H1 (cell line): ENCODE measurements at regions not wholly inside any gene's neighbourhood (a gene's known extent, or its start where the extent isn't known, plus 50 kb on each side); places are given as distances from the start of the nearest gene placed in this dataset.

Experiments used
- CTCF ChIA-PET: fragments of 300-600 bp; sonication (Branson Sonifier 250); formaldehyde crosslinking; loops from one replicate; lab custom pipeline; 2021; ENCODE audit not compliant: partially characterized antibody; lab: Charles Lee
- POLR2A ChIA-PET: fragments of 300-600 bp; sonication (Branson Sonifier 250); formaldehyde crosslinking; loops from one replicate; lab custom pipeline; 2021; ENCODE audit warnings: inconsistent platforms; ENCODE audit not compliant: partially characterized antibody; lab: Charles Lee
- DNase-seq, 2 experiments: peaks; one replicate each; pipeline versions ENCODE4 v3.0.0 to v3.0.0-alpha.2; 2010 to 2022; ENCODE audit warnings: low spot score in 2 of 2, low read depth in 1 of 2, mixed read lengths in 1 of 2
- FAIRE-seq: peaks from 2 replicates; lab custom pipeline; 2011; peaks lifted over from hg19 to GRCh38; lab: Jason Lieb, UNC
- H2AFZ ChIP-seq: 2 replicates; pipeline ENCODE4 v1.8.1; 2012; ENCODE audit warnings: low read length, inconsistent platforms
- H2AK5ac ChIP-seq: 2 replicates; pipeline ENCODE4 v1.6.1; 2013; ENCODE audit warnings: low read depth, low read length
- H2BK120ac ChIP-seq: replicated peaks from 2 replicates; pipeline ENCODE3; 2013; ENCODE audit warnings: low read depth, low read length, inconsistent platforms
- H2BK12ac ChIP-seq: 2 replicates; pipeline ENCODE4 v1.6.1; 2013; ENCODE audit warnings: low read depth, low read length
- H2BK15ac ChIP-seq: 2 replicates; pipeline ENCODE4 v1.6.1; 2013; ENCODE audit warnings: low read length
- H2BK20ac ChIP-seq: 2 replicates; pipeline ENCODE4 v1.6.1; 2013; ENCODE audit warnings: low read length
- H2BK5ac ChIP-seq: 2 replicates; pipeline ENCODE4 v1.6.1; 2013; ENCODE audit warnings: low read depth, low read length
- H3K14ac ChIP-seq: 2 replicates; pipeline ENCODE4 v1.6.1; 2013; ENCODE audit warnings: inconsistent platforms; ENCODE audit not compliant: insufficient read length
- H3K18ac ChIP-seq: 2 replicates; pipeline ENCODE4 v1.6.1; 2013; ENCODE audit warnings: low read length; ENCODE audit errors: extremely low read depth
- H3K23ac ChIP-seq: 2 replicates; pipeline ENCODE4 v1.6.1; 2013; ENCODE audit warnings: inconsistent platforms; ENCODE audit not compliant: insufficient read length
- H3K23me2 ChIP-seq: 2 replicates; pipeline ENCODE4 v1.6.1; 2013; ENCODE audit warnings: low read depth, low read length
- H3K27ac ChIP-seq: 2 replicates; pipeline ENCODE4 v1.6.1; 2011; ENCODE audit warnings: low read depth, low read length, inconsistent platforms
- H3K27me3 ChIP-seq, 4 experiments: replicated peaks in 1 of 4; 1 replicate in 1 of 4; 2 replicates in 3 of 4; pipeline versions ENCODE4 v1.6.1 to v1.8.1; 2011 to 2013; ENCODE audit warnings: low read length in 3 of 4, mild to moderate bottlenecking in 3 of 4, inconsistent platforms in 2 of 4, mixed read lengths in 2 of 4, moderate library complexity in 1 of 4; ENCODE audit not compliant: control insufficient read depth in 3 of 4, insufficient read depth in 3 of 4; ENCODE audit errors: extremely low read depth in 1 of 4
- H3K36me3 ChIP-seq, 4 experiments: 2 replicates each; pipeline versions ENCODE4 v1.6.1 to v1.8.1; 2011 to 2013; ENCODE audit warnings: mild to moderate bottlenecking in 4 of 4, low read length in 3 of 4, moderate library complexity in 2 of 4, control low read depth in 1 of 4, inconsistent platforms in 1 of 4; ENCODE audit not compliant: insufficient read depth in 4 of 4, control insufficient read depth in 2 of 4
- H3K4ac ChIP-seq: replicated peaks from 2 replicates; pipeline ENCODE3; 2013; ENCODE audit warnings: low read length, low read depth, mixed read lengths, inconsistent platforms; ENCODE audit not compliant: insufficient read length
- H3K4me1 ChIP-seq, 4 experiments: replicated peaks in 1 of 4; 1 replicate in 1 of 4; 2 replicates in 3 of 4; pipeline versions ENCODE4 v1.6.1 to v1.8.1; 2011 to 2013; ENCODE audit warnings: low read length in 3 of 4, inconsistent platforms in 2 of 4, mixed read lengths in 1 of 4; ENCODE audit not compliant: insufficient read depth in 4 of 4, control insufficient read depth in 3 of 4
- H3K4me2 ChIP-seq, 2 experiments: 2 replicates each; pipeline versions ENCODE4 v1.6.1 to v1.8.1; 2011 to 2013; ENCODE audit warnings: low read depth in 2 of 2, low read length in 2 of 2, control low read depth in 1 of 2, inconsistent platforms in 1 of 2, mild to moderate bottlenecking in 1 of 2; ENCODE audit not compliant: insufficient read depth in 1 of 2
- H3K4me3 ChIP-seq, 4 experiments: fragments of 200-600, 300-600 bp in 1 of 4; sonication (generic), shearing (Covaris generic), sonication (Bioruptor Twin) in 1 of 4; 2 replicates each; pipeline versions ENCODE4 v1.5.1 to v1.8.1; 2011 to 2016; ENCODE audit warnings: low read length in 4 of 4, low read depth in 3 of 4, control low read depth in 2 of 4, inconsistent platforms in 2 of 4, mild to moderate bottlenecking in 2 of 4, mixed read lengths in 1 of 4, moderate library complexity in 1 of 4; ENCODE audit not compliant: insufficient read depth in 2 of 4; ENCODE audit errors: extremely low read depth in 1 of 4
- H3K56ac ChIP-seq: replicated peaks from 2 replicates; pipeline ENCODE3; 2013; ENCODE audit warnings: low read depth, mild to moderate bottlenecking, mixed read lengths, low read length, inconsistent platforms; ENCODE audit not compliant: insufficient read length
- H3K79me1 ChIP-seq: 2 replicates; pipeline ENCODE4 v1.6.1; 2013; ENCODE audit warnings: low read depth, low read length, control low read depth
- H3K79me2 ChIP-seq, 2 experiments: 2 replicates each; pipeline versions ENCODE4 v1.6.1 to v1.8.1; 2012 to 2013; ENCODE audit warnings: low read length in 2 of 2, mild to moderate bottlenecking in 2 of 2, inconsistent platforms in 1 of 2; ENCODE audit not compliant: insufficient read depth in 2 of 2, control insufficient read depth in 1 of 2
- H3K9ac ChIP-seq, 4 experiments: replicated peaks in 1 of 4; 1 replicate in 1 of 4; 2 replicates in 3 of 4; pipeline versions ENCODE4 v1.6.1 to v1.8.1; 2011 to 2013; ENCODE audit warnings: low read depth in 3 of 4, low read length in 3 of 4, control low read depth in 2 of 4, mild to moderate bottlenecking in 2 of 4, moderate library complexity in 2 of 4, inconsistent platforms in 1 of 4; ENCODE audit errors: extremely low read depth in 1 of 4
- H3K9me3 ChIP-seq, 2 experiments: 2 replicates each; pipeline versions ENCODE4 v1.6.1 to v1.8.1; 2012 to 2013; ENCODE audit warnings: mild to moderate bottlenecking in 2 of 2, moderate library complexity in 2 of 2, control low read depth in 1 of 2, inconsistent platforms in 1 of 2, low read depth in 1 of 2, low read length in 1 of 2, mixed read lengths in 1 of 2; ENCODE audit not compliant: insufficient read depth in 2 of 2
- H4K20me1 ChIP-seq, 2 experiments: replicated peaks in 1 of 2; 2 replicates each; pipeline versions ENCODE3 to v1.8.1; 2011 to 2013; ENCODE audit warnings: inconsistent platforms in 2 of 2, low read length in 2 of 2, mild to moderate bottlenecking in 1 of 2; ENCODE audit not compliant: insufficient read depth in 2 of 2, control insufficient read depth in 1 of 2
- H4K5ac ChIP-seq: 2 replicates; pipeline ENCODE4 v1.6.1; 2013; ENCODE audit warnings: low read length, low read depth, mixed read lengths, inconsistent platforms; ENCODE audit not compliant: insufficient read length
- H4K8ac ChIP-seq: 2 replicates; pipeline ENCODE4 v1.8.0; 2013; ENCODE audit warnings: mild to moderate bottlenecking, moderate library complexity, low read length, inconsistent platforms; ENCODE audit not compliant: insufficient read depth; ENCODE audit errors: extremely low read depth
- H4K91ac ChIP-seq: replicated peaks from 2 replicates; pipeline ENCODE3; 2013; ENCODE audit warnings: low read length, mixed read lengths, inconsistent platforms; ENCODE audit not compliant: insufficient read length
- TEAD4 ChIP-seq: IDR thresholded peaks from 2 replicates; pipeline ENCODE4 v1.6.1; 2012; ENCODE audit warnings: low read depth, low read length, inconsistent platforms, mixed read lengths
- WGBS, 2 experiments: shearing (Covaris generic) in 1 of 2; methylation state at CpG; one replicate each; pipeline versions ENCODE4 v1.1.6 to v1.1.7; 2013 to 2015; ENCODE audit warnings: low lambda C conversion rate in 2 of 2, mixed read lengths in 2 of 2, inconsistent platforms in 1 of 2, low coverage in 1 of 2, missing lambda C conversion rate in 1 of 2; ENCODE audit not compliant: insufficient replicate concordance in 2 of 2, insufficient coverage in 1 of 2, insufficient read length in 1 of 2; ENCODE audit errors: extremely low coverage in 1 of 2, missing lambda C conversion rate in 1 of 2; 5-methylcytosine and 5-hydroxymethylcytosine counted together

DNA sequence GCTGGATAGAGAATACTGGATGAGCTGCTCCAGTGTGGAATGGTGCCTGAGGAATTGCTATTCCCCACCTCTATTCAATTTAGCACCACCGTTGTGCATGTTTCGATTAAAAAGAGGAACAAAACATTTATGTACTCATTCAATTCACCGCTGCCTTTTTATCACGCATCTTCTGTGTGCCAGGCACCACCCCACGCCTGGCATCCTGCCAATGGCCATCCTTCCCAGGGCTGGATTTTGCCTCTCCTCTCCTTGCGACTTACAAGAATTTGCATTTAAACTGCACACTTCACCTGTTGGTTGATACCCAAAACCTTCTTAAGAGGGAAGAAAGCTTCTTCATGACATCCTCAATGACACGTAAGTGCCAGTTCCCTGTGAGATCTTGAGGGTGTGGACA is 110.2 kb upstream of the DPP6 start:
- FAIRE-seq (no peak), DNase-seq (no peak)
- ChIA-PET CTCF (interaction anchor here (0.6 kb wide), 1 partner anchor 38 kb away, joined by 3 read pairs; no protein-coding TSS in a partner anchor), POLR2A (interaction anchor here (0.9 kb wide), 1 partner anchor 46 kb away, joined by 3 read pairs; no protein-coding TSS in a partner anchor)
- WGBS, 2 experiments = 88% methylated on average over 7 of the region's 7 CpGs; no CpG with 5 or more reads in 1 of the 2 experiments
- no peak overlapping the region for H3K27ac ChIP-seq
- H3K36me3 ChIP-seq = no peaks in the 10 kb centered on the region
- no peak overlapping the region for H3K56ac ChIP-seq
- no peaks in the 10 kb centered on the region for H4K20me1 ChIP-seq
- no peak overlapping the region for H2AFZ ChIP-seq
- no peak overlapping the region for H3K18ac ChIP-seq
- H3K23ac ChIP-seq = no peak overlapping the region
- no peak overlapping the region for H3K4ac ChIP-seq
- H3K4me1 ChIP-seq = peaks cover 0 to 4% (median 2%) of the 10 kb centered on the region in 4 experiments; a peak in 1 of 7 replicates
- no peak overlapping the region for H2BK12ac ChIP-seq
- H3K4me3 ChIP-seq = no peak overlapping the region
- no peak overlapping the region for H2BK20ac ChIP-seq
- H3K14ac ChIP-seq = no peak overlapping the region
- no peak for TF ChIP-seq TEAD4
- H2BK5ac ChIP-seq = no peak overlapping the region
- H3K4me2 ChIP-seq = no peak overlapping the region
- no peaks in the 10 kb centered on the region for H3K79me1 ChIP-seq
- peaks cover 33 to 64% of the 10 kb centered on the region in 2 experiments for H3K9me3 ChIP-seq
- no peak overlapping the region for H2BK15ac ChIP-seq
- no peaks in the 10 kb centered on the region for H3K23me2 ChIP-seq
- no peak overlapping the region for H4K5ac ChIP-seq
- H3K9ac ChIP-seq = no peak overlapping the region
- no peaks in the 10 kb centered on the region for H3K79me2 ChIP-seq
- H4K8ac ChIP-seq = no peak overlapping the region
- no peaks in the 10 kb centered on the region; a peak in 1 of 7 replicates for H3K27me3 ChIP-seq
- H2BK120ac ChIP-seq = no peak overlapping the region
- H2AK5ac ChIP-seq = no peak overlapping the region
- no peak overlapping the region for H4K91ac ChIP-seq
